GM18873 (cell line): ENCODE measurements at regions not wholly inside any gene's neighbourhood (a gene's known extent, or its start where the extent isn't known, plus 50 kb on each side); places are given as distances from the start of the nearest gene placed in this dataset.

Experiments used
- ATAC-seq: cut with Tn5 transposase; IDR thresholded peaks from one replicate; pipeline ENCODE4 v1.9.1; 2021; ENCODE audit warnings: mild to moderate bottlenecking, moderate library complexity, moderate number of reproducible peaks; ENCODE audit not compliant: unreplicated experiment, low FRiP score

DNA sequence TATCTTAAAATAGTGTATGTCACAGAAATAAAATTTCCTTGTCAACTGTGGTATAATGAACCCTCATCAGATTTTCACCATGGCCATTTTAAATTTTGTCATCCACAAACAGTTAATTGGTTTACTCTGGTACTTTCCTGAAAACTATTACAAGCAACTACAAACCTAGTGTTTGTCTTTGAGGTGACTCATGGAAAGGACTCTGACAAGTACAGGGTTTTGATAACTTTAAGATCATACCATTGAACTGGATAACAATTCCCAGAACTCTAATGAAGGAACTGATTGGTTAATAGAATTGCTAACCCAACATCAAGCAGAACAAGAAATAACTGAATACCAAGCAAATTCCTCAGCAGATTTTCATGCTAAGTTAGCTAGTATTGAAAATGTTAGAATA lies 237.7 kb upstream of the IPO5 start:
- no peak for ATAC-seq

DNA sequence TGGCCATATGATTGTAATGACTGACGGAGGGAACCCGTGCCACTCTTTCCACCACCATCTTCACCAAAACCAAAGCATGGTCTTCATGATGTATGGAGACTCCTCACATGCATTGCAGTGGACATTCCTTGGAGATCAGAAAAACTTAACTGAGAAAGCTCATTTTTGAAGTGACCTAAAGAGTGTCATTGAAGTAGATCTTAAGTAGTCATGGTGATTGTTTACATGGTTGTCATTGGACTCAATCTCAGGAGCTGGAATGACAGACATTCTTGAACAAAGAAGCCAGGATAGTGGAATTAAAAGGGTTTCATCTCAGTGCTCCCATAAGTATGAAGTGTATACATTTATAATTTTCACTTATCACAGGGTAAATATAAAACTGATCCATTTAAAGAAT lies 236.7 kb upstream of the IPO5 start:
- ATAC-seq, result no peak

DNA sequence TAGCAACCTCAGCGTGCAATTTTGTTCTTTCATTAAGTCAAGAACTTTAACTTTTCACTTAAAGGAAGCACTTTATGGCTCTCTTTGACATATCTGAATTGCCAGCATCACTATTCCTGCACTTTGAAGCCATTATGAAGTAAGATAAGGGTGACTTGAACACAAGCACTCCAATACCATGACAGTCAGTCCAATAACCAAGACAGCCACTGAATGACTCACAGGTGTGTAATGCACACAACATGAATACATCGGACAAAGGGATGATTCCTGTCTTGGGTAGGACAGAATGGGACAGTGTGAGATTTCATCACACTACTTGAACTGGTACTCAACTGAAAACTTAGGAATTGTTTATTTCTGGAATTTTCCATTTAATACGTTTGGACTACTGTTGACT lies 233.7 kb upstream of the IPO5 start:
- ATAC-seq, result no peak

DNA sequence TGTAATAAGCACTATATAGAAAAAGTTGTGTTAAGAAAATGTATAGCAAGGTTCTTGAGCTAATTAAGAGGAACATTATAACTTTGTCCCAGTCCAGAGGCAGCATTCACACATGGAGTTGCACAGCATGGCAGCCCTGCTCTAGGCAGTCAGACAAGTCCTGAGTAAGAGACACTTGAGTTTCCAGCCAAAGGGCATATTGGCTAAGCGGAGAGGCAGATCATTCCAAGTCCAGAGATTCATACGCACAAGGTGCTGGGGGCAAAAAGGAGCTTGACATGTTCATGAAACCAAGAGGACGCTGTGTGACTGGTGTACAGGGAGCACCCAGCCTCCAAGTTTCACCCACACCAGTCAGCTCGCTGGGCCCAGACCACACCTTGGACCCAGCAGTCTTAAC lies 232.6 kb upstream of the IPO5 start:
- ATAC-seq, result no peak

DNA sequence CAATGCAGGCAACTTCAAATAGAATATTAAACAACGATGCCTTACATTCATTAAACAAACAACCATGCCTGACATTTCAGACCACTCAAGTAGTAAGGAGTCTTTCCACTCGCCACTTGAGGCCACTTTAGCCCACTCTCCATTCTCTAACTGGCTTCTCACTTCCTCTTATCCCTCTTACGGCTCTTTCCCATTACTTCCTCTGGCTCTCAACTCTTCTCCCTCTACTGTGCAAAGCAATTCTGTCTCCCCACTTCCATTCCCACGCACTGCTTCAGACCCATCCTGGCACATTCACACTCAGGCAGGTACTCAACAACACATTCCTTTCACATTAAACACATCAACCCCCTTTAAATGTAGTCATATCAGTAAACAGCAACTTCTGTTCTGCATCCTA lies 229.8 kb upstream of the IPO5 start:
- no peak for ATAC-seq

DNA sequence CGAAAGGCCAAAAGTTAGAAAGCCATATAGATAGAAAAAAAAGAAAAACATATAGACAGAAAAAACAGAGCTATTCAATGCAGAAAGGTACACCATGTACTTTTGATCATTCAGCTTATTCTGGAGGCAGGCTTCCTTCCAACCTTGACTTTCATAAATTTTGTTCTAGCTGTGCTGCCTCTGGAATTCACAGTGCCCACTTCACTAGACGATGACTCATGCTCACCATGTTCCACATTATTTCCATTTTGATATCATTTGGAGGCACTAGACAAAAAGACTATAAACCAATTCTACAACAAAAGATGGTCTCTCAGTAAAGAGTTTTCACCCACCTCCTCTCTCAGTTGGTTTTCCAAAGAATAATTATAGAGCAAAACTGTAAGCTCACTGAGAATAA lies 229.0 kb upstream of the IPO5 start:
- ATAC-seq, result no peak

DNA sequence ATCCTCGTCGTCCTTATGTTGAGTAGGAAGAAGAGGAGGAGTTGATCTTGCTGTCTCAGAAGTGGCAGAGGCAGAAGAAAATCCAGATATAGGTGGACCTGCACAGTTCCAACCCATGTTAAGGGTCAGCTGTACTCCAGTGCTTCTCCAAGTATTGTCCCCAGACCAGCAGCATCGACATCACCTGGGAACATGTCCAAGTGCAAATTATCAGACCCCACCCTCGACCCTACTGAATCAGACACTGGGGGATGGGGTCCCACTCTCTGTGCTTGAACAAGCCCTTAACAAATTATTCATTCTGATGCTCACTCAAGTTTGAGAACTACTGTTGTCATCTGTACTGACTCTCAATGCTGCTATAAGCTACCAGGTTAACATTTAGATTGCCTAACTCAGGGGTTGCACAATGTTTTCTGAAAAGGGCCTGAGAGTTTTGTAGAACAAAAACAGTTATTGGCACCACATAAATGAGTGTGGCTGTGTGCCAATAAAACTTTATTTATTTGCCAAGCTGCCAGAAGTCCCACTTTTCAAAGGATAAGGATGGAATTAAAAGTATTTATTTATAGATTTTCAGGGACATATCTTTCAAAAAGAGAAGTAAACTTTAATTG lies 226.7 kb upstream of the IPO5 start:
- ATAC-seq, result no peak

DNA sequence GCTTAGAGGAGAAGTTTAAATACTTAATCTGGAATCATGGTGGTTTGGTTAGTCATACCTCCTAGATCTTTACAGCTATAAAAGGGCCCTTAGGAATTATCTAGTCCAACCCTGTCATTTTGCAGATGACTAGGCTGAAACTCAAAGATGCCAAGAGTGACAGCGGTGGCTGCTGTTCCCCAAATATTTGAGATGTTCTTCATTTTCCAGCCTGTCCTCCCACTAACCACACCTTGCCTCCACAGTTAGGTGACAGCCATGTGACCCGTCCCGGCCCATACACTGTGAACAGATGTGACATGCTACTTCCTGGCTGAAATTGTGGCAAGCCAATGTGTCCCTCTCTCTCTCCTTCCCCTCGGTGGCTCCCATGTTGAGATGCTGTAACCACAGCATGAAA lies 225.5 kb upstream of the IPO5 start:
- ATAC-seq, result no peak

DNA sequence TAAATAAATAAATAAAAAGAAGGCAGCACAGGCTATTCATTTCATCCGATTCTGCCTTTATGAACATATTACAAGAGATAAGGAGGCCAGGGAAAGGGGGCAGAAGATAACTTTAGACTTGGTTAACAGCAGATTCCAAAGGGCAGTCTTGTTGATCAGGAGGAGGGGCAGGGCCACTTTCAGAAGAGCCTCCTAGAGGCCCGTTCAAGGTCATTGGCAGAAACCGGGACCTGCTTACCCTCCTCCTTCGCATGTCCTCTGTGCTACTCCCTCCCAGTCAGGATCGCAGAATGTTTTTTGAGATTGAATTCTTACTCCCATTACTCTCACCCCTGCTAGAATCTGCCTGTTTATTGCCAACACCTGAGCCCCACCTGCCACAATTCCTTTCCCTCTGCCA lies 217.0 kb upstream of the IPO5 start:
- no peak for ATAC-seq

DNA sequence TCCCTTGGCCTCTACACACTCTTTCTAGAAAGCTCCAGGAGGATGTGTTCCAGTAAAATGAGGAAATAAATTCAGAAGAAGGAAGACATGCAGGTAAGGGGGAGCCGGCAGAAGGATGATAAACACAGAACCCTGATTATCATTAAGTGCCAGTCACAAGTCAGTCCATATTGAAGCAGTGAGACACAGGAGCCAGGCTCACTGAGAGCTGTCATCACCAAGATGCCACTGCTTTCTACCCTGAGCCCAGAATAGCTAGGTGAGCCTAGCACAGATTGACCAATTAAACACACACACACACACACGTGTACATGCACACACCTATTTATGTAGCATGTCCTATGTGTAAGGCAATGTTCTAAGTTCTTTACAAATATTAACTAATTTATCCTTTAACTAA lies 211.4 kb upstream of the IPO5 start:
- ATAC-seq, result no peak

DNA sequence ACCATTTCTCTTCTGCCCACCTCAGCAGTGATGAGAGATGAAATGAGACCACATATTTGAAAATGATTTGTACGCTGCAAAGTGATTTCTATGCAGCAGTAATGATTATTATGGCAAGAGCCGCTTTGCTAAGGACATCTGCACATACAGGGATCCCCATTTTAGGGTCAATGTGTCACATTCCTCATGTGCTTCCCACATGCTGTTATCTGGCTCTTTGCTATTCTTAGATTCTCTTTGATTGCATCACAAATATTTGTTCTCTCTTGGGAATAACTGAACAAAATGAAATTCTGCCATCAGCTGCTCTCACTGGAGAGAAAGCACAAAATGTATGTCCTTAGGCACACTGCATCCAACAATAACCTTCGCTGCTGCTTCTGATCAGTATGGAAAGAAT lies 209.5 kb upstream of the IPO5 start:
- no peak for ATAC-seq

DNA sequence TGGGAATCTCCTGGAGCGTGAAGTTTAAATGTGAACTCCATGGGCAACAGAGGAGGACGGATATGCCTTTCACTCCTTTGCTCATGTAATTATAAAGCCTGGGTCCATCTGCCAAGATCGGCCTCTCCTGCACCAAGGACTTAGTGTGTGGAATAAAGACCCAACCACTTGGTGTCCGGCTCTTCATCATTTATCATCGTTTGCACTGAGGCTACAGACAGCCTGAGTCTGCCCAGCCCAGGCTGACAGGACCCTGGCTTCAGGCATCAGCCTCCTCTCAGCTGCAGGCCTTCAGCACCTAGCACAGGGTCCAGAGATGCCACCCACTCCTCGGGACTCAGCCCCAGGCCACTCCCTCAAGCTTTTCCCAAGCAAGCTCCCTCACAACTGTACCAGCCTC lies 206.8 kb upstream of the IPO5 start:
- no peak for ATAC-seq

DNA sequence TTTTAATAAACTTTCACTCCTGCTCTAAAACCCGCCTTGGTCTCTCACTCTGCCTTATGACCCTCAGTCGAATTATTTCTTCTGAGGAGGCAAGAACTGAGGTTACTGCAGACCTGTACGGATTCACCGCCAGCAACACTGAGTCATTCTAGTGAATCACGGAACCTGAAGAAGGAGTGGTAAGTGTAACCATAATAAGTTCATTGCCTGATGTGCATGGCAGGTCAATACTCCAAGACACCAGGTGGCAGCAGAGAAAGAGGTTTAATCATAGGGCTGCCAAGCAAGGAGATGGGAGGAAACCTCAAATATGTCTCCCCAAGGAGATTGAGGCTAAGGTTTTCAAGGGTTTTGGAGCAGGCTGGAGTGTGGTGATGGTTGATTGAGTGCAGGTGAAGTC lies 204.3 kb upstream of the IPO5 start:
- no peak for ATAC-seq

DNA sequence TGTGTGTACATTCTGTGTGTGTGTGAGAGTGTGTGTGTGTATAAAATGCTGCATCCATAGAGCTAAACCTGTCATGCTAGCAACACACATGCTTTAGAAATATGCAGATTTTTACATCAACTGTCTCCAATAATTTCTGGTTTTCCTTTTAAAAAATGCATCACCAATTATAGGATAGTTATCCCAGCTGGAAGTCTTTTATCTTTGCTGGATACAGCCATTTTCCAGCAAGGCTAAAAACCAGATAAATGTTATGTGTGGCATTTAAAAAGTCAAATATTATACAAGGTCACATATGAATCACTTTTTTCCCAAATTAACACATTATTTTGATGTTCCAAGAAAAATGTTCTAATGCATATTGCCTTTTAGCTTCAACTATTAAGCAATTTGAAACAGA lies 202.0 kb upstream of the IPO5 start:
- no peak for ATAC-seq

DNA sequence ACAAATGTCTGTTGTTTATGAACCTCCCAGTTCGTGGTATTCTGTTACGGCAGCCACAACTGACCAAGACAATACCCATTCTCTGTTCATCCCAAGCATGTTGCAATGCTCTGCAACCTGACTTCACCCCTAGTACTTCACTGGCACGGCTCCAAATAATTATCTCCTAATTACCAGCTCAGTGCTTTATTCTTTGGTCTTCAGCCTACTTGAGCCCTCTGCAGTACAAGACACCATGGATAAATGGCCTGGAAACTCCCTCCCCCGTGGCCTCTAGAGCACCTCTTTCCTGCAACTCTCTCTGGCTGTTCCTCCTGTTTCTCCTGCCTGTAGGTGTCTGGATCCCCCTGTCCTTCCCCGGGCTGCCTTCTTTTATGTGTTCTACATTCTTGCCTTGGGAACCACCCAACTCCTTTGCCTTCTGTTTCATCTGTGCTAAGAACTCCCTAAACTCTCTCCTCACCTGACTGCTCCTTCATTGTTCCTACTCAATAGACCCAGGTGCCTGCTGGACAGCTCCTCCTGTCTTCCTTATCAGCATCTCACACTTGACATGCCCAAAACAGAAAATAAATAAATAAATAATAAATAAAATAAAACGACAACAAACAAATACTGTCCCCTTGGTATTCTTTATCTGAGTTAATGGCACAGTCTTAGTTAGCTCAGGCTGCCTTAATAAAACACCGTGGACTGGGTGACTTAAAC lies 200.4 kb upstream of the IPO5 start:
- ATAC-seq, result no peak

DNA sequence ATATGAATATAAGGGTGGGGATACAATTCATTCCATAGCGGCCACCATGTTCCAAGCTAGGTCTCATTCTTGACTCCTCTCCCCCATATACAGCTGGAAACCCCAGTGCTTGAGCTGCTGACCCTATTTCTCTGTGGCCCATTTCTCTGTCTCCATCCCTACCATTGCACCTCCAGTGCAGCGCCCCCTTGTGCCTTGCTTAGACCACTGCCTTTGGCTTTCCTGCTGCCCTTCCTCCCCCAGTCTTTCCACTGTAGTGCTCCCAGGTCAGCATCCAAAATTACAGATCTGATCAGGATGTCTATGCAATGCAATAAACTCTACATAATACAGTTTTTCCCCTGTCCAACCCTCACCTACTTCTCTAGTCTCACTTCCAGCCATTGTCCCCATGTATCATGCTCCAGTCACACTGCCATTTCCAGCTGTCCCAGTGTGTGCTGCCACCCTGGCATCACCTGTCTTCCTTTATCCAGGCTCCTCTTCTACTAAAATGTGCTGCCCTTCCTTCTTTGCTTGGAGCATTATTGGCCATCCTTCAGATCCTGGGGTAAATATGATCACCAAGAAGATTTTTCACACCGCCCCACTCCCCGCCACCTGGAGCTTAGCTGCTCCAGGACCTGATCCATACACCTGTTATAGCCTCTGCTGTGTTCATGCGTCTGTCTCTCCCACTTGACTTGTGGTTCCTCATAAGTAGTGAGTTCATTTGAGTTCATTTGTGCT lies 199.4 kb upstream of the IPO5 start:
- no peak for ATAC-seq

DNA sequence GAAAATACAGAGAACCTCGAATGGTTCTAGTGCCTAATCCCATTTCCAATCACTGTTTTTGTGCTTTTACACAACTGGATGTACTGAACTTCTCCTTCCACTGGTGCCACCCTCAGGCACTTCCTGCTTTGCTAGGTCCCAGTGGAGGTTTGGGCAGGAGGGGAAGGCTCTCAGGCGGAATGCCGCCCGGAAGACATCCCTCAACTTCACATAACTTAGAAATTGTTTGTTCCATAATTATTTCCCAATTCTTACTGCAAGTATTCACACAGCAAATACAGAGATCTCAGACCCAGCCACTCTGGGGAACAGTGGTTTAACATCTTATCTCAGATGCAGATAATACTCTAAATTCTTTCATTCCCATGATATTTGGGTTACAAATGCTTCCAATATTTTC lies 195.7 kb upstream of the IPO5 start:
- ATAC-seq, result no peak

DNA sequence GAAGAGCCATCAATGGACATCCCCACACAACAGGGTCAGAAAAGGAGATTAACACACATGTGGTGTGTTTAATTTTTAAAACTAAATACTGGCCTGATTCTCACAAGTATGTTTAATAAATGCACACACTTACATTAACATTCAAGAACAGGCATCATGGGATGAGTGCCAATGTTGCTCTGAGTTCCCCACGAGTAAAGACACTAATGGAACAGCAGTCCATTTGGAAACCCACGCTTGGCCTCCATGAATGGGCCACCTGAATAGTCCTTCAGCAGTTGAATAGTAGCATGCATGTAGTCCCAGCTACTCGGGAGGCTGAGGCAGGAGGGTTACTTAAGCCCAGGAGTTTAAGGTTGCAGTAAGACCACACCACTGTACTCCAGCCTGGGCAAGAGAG lies 195.2 kb upstream of the IPO5 start:
- ATAC-seq, result no peak

DNA sequence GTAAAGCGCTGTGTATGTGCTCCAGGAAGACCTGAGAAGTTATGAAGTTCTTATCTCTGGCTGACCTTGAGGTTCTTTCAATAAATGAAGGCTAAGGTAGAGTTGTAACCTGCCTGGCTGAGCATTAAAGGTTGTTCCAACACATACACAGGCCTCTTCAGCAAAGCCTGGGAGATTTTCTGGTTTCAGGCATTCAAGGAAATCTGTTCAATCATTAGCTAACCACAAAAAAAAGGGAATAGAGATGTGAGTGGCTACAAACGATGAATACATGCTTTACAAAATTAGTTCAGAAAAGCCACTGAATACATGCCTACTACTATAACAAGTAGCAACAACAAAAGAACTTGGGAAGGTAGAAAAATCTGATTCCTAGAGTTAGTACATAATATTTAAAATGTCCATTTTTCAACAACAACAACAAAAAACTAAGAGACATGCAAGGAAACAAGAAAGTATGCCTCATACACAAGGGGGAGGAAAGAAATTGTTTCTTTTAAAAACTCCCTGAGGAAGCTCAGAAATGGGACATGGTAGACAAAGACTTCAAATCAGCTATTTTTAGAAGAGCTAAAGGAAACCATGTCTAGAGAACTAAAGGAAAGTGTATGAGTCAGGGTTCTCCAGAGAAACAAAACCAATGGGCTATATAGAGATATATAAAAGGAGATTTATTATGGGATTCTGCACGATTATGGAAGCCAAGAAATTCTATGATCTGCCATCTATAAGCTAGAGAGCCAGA lies 191.5 kb upstream of the IPO5 start:
- ATAC-seq, result no peak

DNA sequence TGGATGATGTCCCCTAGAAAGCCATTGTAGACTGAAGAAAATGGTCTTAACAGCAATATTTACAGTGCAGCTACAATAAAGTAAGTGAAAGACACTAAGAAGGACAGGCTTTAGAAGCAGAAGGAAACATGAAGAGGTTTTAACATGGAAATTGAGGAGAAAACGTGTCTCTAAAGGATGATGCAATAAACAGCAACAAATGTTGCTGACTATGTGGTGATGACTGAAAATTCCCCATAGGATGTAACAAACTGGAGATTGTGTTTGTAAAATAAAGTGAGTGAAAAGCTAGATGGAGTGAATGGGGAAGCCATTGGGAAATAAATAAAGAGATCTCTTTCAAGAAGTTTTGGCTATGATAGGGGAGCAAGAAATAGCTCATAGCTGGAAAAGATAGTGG lies 186.7 kb upstream of the IPO5 start:
- no peak for ATAC-seq

DNA sequence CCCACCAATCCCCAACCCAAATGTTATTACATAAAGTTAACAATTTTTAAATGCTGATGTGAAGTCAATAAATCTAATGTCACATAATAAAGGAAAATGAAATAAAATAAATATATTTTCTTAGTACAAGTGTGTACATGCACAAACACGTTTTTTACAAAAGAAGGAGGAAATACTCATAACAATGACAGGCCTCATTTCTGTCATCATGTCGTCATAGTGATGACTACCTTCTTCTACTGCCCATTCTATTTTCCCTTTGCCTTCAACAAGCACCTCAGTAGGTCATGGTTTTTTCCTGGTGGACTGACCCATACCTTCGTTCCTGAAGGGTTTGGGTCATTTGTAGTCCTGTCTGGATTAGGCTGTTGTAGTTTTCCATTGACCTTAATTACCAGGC lies 185.3 kb upstream of the IPO5 start:
- no peak for ATAC-seq
